Esophagus muscularis mucosa (tissue), 4 donors: ENCODE measurements at regions not wholly inside any gene's neighbourhood (a gene's known extent, or its start where the extent isn't known, plus 50 kb on each side); places are given as distances from the start of the nearest gene placed in this dataset.

ENCODE experiments used
- DNase-seq: peaks from one replicate; pipeline ENCODE4 v3.0.0-alpha.2; 2017; ENCODE audit errors: extremely low spot score
- H3K27ac ChIP-seq, 4 donors: fragments of 200-600 bp; sonication (generic); replicated peaks in 1 of 4; 1 replicate in 3 of 4; 2 replicates in 1 of 4; pipeline ENCODE4 v1.5.1; 2016 to 2019; ENCODE audit warnings: mild to moderate bottlenecking in 1 of 4
- H3K27me3 ChIP-seq, 4 donors: fragments of 200-600 bp; sonication (generic); one replicate each; pipeline versions ENCODE4 v1.5.1 to v1.6.0; 2016 to 2019
- H3K36me3 ChIP-seq, 4 donors: fragments of 200-600 bp; sonication (generic); one replicate each; pipeline ENCODE4 v1.5.1; 2016 to 2019
- H3K4me1 ChIP-seq, 4 donors: fragments of 200-600 bp; sonication (generic); one replicate each; pipeline ENCODE4 v1.5.1; 2016 to 2019
- H3K4me3 ChIP-seq, 4 donors: fragments of 200-600 bp; sonication (generic); 1 replicate in 2 of 4; 2 replicates in 2 of 4; pipeline ENCODE4 v1.5.1; 2016 to 2019; ENCODE audit warnings: mild to moderate bottlenecking in 4 of 4, moderate library complexity in 1 of 4
- H3K9me3 ChIP-seq, 4 donors: fragments of 200-600 bp; sonication (generic); 1 replicate in 3 of 4; 2 replicates in 1 of 4; pipeline ENCODE4 v1.5.1; 2016 to 2019
- CTCF ChIP-seq, 3 experiments: fragments of 200-600 bp in 2 of 3; fragments of 450-650 bp in 1 of 3; sonication (generic) in 2 of 3; IDR thresholded peaks; one replicate each; pipeline ENCODE4 v1.5.1; 2017 to 2019; ENCODE audit warnings: antibody characterized with exemption in 3 of 3, mild to moderate bottlenecking in 2 of 3, moderate library complexity in 1 of 3
- EP300 ChIP-seq: sonication (generic); formaldehyde crosslinking; IDR thresholded peaks from one replicate; pipeline ENCODE4 v1.6.1; 2017; ENCODE audit warnings: antibody characterized with exemption
- POLR2A ChIP-seq: fragments of 450-650 bp; IDR thresholded peaks from one replicate; pipeline ENCODE4 v1.6.1; 2017; ENCODE audit warnings: antibody characterized with exemption, moderate library complexity, mild to moderate bottlenecking, low read depth
- POLR2AphosphoS5 ChIP-seq, 2 donors: sonication (generic); formaldehyde crosslinking; IDR thresholded peaks; one replicate each; pipeline ENCODE4 v1.6.1; 2017; ENCODE audit warnings: antibody characterized with exemption in 2 of 2
- WGBS: methylation state at CpG from one replicate; pipeline ENCODE4 v1.1.5; 2018; 5-methylcytosine and 5-hydroxymethylcytosine counted together
- intact Hi-C: fragments of 100-400 bp; cut with DNase I; formaldehyde crosslinking; loops from one replicate; pipeline ENCODE4 v1.15.1; 2023

- H3K9me3 ChIP-seq: peaks cover 0 to 8% (median under 1%) of the 10 kb centered on the region in 4 donors
- H3K27ac ChIP-seq: no peak overlapping the region
- intact Hi-C loops: no loop called here
- H3K27me3 ChIP-seq: no peaks in the 10 kb centered on the region
- no peak overlapping the region for H3K4me3 ChIP-seq
- no peaks in the 10 kb centered on the region for H3K36me3 ChIP-seq
- no peaks in the 10 kb centered on the region for H3K4me1 ChIP-seq
- TF ChIP-seq EP300 (no peak), CTCF (IDR thresholded peaks at IDR 0.05) (no peak), POLR2A (no peak), POLR2AphosphoS5 (IDR thresholded peaks at IDR 0.05) (no peak)
- no peak for DNase-seq
Observed at GRCh38 chr14:53286301-53286700, 133.2 kb upstream of the DDHD1 start.

- Histone ChIP-seq H3K36me3 (no peaks in the 10 kb centered on the region), H3K4me3 (no peak overlapping the region), H3K4me1 (no peaks in the 10 kb centered on the region), H3K27me3 (no peaks in the 10 kb centered on the region), H3K27ac (no peak overlapping the region), H3K9me3 (peaks cover 0 to 13% (median 3%) of the 10 kb centered on the region in 4 donors)
- no peak for DNase-seq
- TF ChIP-seq CTCF (IDR thresholded peaks at IDR 0.05) (no peak), EP300 (no peak), POLR2A (no peak), POLR2AphosphoS5 (IDR thresholded peaks at IDR 0.05) (no peak)
- intact Hi-C loops: no loop called here
- 83% methylated on average over 4 of the region's 4 CpGs for WGBS
Observed at GRCh38 chr14:53285821-53286220, 132.7 kb upstream of the DDHD1 start.

- H3K4me3 ChIP-seq: no peak overlapping the region
- DNase-seq: no peak
- H3K4me1 ChIP-seq: no peaks in the 10 kb centered on the region
- H3K27ac ChIP-seq: no peak overlapping the region
- no peak for TF ChIP-seq POLR2AphosphoS5 (IDR thresholded peaks at IDR 0.05)
- no peak for TF ChIP-seq CTCF (IDR thresholded peaks at IDR 0.05)
- no peak for TF ChIP-seq POLR2A
- TF ChIP-seq EP300: no peak
- WGBS: 96% methylated on average over 4 of the region's 4 CpGs
- H3K27me3 ChIP-seq: no peaks in the 10 kb centered on the region
- intact Hi-C loops: no loop called here
- H3K9me3 ChIP-seq: peaks cover 0 to 21% (median 6%) of the 10 kb centered on the region in 4 donors
- H3K36me3 ChIP-seq: no peaks in the 10 kb centered on the region
Observed at GRCh38 chr14:53285064-53285463, 131.9 kb upstream of the DDHD1 start.

- H3K27ac ChIP-seq: no peak overlapping the region
- TF ChIP-seq EP300 (no peak), CTCF (IDR thresholded peaks at IDR 0.05) (no peak), POLR2AphosphoS5 (IDR thresholded peaks at IDR 0.05) (no peak), POLR2A (no peak)
- intact Hi-C loops: no loop called here
- H3K4me3 ChIP-seq: no peak overlapping the region
- no peaks in the 10 kb centered on the region for H3K4me1 ChIP-seq
- 81% methylated on average over 12 of the region's 12 CpGs for WGBS
- H3K36me3 ChIP-seq: no peaks in the 10 kb centered on the region
- no peak for DNase-seq
- peaks cover 0 to 17% (median 6%) of the 10 kb centered on the region in 4 donors for H3K9me3 ChIP-seq
- no peaks in the 10 kb centered on the region for H3K27me3 ChIP-seq
Observed at GRCh38 chr14:53278602-53279506, 125.7 kb upstream of the DDHD1 start.

GRCh38 chr14:53273671-53274072 is 120.5 kb upstream of the DDHD1 start:
- TF ChIP-seq EP300 (no peak), CTCF (IDR thresholded peaks at IDR 0.05) (no peak), POLR2AphosphoS5 (IDR thresholded peaks at IDR 0.05) (no peak), POLR2A (no peak)
- Histone ChIP-seq H3K27ac (no peak overlapping the region), H3K36me3 (no peaks in the 10 kb centered on the region), H3K27me3 (no peaks in the 10 kb centered on the region), H3K4me1 (no peaks in the 10 kb centered on the region), H3K4me3 (no peak overlapping the region), H3K9me3 (no peaks in the 10 kb centered on the region)
- no peak for DNase-seq
- intact Hi-C loops: no loop called here
- WGBS: 71% methylated on average over 5 of the region's 6 CpGs
